GM21529 (cell line): ENCODE measurements at regions not wholly inside any gene's neighbourhood (a gene's known extent, or its start where the extent isn't known, plus 50 kb on each side); places are given as distances from the start of the nearest gene placed in this dataset.
A peak's percentile ranks its signal among the peaks of the same experiment; 100 is the strongest.

ENCODE experiments used
- ATAC-seq: cut with Tn5 transposase; IDR thresholded peaks from one replicate; pipeline ENCODE4 v1.9.1; 2021; ENCODE audit not compliant: unreplicated experiment

DNA sequence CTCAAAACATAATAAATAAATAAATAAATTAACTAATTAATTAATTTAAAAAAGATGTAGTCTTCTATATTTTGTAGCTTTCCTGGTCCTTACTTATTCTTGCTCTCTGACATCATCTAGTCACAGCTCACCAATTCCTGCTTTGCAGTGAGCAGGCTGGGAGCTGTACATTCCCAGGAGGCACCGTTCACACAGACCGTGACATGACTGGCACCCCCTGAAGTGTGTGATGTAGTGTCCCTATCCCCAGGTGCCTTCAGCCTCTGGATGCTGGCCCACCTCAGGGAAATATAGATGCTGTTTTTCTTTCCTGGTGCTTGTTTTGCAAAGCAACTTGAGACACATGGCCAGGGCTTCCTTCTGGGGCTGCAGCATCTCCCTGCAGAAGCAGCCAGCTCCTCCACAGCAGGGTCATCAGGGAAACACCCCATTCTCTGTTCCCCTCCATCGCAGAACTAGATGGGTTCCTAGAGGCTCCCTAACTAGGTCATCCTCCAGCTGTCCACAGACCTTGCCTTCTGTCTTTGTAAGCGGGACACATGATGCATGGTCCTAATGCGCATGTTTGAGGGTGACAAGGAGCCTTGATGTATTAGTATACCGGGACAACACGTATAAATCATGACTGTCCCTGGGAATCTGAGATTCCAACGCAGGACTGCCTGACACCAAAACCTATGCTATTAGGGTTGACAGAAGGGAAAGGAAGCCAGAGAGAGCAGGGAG is 76.4 kb downstream of the RHOB start:
- ATAC-seq = no peak

DNA sequence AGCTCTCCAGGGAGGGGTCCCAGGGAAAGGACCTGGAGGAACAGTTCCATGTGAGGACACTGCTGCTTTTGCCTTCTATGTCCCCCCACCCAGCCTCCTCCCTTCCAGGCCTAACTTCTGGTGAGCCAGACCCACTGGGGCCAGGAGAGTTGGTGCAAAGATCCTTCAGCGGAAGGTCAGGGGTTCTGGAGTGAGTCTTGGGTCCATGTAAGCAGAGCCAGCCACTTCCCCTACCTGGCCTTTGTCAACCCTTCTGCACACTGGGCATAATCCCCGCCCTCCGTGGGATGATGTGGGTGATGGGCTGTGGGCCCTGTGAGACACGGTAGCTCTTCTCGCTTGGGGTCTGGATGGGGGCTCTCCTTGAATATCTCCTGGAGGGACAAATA is 76.9 kb downstream of the RHOB start:
- ATAC-seq = no peak

DNA sequence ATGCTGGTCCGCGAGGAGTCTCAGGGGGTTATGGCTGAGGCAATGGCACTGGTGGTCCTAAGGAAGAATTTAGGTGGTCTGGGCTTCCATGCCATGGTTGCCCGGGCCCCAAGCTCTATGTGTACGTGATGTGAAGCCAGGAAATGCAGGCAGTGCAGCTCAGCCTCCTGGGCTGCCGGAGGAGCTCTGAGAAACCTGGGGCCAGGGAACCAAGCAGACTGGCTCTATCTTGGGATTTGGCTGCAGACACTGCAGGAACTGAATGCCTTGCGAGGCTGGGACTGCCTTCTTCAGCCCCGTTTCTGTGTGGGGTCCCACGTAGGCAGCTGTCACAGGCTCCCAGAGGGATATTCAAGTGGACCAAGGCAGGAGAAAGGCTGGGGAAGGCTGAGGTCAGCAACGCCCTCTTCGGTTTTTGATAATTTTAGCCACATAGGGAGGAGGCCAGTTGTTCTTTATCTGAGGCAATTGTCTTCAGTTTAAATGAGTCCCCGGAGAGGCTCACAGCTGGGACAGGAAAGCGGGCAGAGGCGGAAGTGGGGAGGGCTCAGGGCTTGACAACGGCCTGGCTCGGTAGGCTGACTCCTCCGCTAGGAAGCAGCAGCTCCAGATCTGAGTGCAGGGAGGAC is 77.7 kb downstream of the RHOB start:
- peak; percentile 74 for ATAC-seq

DNA sequence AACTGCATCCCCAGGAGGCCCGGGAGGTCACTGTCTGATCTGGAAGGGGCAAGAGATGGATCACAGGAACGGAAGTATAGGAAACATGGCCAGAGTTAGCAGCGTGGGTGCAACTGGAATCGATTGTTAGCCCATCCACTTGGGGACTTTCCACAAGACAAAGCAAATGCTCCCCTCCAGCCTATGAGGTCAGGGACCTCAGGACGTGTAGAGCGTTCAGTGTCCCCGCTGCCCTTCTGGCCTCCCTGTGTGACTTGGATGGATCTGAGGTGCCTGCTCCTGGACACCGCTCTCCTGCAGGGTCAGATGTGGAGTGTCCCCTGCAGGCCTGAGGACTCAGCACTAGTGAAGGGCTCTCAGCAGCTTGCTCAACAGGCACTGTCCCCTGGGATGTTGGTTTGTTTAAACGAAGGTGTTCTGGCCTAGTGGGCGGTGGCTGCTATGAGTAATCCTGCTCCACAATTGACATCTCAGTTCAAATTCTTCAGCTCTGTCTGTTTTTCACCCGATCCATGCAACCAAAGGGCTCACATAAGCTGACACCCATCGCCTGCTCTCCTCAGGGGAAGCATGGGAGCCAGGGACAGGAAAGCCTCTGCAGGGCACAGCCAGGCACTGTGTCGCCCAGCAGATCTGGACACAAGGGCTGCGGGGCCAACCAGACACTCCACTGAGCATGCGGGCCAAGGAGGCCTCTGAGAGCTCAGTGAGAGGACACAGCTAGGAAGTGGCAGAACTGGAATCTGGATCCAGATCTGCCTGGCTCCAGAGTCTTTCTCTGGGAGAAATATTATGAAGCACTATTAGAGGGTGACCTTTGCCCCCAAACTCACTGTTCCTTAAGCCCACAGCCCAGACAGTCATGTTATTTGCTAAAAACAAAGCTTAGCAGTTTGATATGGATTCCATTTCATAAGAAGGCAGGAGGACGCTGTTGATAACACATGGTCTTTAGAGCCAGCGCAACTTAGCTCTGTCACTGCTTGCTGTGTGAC is 78.5 kb downstream of the RHOB start:
- ATAC-seq = peak; percentile 91

DNA sequence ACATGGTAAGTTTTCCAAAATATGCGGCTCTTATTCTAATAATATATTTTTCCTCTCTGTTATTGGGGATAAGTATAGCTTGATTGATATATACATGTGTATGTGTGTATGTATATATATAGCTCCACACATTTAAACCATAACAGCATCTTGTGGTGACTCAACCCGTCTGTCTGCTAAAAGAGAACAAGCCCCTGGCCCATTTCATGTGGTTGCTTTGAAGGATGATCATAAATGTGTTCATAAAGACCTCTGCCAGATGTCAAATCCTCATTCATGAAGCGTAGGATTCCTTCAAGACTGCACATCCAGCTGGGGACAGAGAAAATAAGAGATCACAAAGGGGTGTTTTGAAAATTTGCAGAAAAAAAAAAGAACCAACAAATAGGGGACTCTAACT is 79.3 kb downstream of the RHOB start:
- no peak for ATAC-seq

DNA sequence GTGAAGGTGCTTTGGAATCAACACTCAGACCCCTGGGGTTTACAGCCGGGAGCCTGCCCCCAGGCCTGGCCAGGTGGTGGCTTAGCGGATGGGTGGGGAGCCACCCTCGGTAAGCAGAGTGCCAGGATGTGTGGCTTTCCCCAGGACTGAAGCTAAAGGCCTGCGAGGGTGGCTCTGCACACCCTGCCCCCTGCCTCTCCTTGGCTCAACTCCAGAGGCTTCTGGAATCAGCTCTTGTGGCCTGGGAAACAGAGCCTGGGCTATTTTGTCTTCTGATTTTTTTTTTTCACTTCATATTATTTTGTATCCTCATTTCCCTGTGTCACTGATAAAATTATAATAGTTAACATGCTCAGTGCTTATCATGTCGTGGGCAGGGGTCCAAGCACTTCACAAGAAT is 79.8 kb downstream of the RHOB start:
- no peak for ATAC-seq

DNA sequence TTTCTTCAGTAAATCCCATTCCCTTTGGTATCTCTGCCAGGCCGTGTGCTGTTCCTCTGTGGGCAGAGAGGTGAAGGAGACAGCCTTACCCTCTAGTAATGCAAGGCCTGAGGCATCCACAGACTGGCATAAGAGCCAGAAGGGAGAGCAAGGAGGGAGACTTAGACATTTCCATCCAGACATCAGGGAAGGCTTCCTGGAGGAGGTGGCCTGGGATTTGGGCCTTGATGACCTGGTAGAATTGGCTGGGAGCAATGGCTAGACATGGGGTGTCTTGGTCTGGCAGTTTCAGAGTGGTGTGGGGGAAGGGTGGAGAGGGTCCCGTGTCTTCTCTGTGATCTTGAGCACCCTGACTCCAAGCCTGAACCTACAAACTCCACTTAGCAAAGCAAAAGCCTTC is 81.8 kb downstream of the RHOB start:
- no peak for ATAC-seq

DNA sequence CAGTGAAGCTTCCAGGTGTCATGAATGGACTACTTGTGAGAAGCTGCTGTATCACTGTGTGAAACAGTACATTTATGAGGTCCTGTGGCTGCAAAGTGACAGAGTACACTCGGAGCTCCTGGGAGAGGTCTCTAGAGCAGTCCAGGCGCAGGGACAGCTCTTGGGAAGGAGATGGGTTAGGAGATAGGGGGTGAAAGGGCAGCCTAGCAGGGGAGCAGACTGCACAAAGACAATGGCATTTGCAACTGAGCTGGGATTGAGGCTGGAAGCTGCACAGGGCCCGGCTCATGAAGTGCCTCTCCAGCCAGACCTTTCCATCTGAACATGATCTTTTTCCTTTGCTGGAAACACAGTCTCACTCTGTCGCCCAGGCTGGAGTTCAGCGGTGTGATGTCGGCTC is 83.6 kb downstream of the RHOB start:
- no peak for ATAC-seq

DNA sequence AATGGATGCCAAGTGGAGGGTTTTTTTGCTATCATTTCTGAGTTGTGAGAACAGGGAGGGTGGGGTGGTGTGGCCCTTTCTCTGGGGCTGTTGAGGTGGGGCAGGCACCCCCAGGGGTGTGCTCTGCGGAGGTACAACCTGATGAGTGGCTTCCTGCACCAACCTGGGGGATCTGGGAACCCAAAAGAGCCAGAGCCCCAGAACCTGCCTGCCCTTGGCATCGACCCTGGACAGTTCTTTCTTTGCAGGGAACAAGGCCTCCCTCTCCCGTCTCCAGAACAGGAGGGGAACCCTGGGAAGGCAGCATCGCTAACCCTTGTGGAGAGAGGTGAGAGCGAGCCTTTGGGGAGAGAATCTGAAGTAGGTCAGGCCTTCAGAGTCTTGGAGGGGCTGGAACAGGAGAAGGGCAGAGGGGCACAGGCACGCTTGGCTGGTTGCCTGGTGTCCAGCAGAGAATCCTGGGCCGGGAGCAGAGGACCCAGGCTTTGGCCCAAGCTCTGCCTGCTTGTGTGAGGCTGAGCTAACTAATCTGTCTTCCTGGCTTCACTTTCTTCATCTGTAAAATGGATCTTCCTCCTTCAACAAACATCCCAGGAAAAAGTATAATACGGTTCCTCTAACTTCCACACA is 84.9 kb downstream of the RHOB start:
- ATAC-seq = no peak

DNA sequence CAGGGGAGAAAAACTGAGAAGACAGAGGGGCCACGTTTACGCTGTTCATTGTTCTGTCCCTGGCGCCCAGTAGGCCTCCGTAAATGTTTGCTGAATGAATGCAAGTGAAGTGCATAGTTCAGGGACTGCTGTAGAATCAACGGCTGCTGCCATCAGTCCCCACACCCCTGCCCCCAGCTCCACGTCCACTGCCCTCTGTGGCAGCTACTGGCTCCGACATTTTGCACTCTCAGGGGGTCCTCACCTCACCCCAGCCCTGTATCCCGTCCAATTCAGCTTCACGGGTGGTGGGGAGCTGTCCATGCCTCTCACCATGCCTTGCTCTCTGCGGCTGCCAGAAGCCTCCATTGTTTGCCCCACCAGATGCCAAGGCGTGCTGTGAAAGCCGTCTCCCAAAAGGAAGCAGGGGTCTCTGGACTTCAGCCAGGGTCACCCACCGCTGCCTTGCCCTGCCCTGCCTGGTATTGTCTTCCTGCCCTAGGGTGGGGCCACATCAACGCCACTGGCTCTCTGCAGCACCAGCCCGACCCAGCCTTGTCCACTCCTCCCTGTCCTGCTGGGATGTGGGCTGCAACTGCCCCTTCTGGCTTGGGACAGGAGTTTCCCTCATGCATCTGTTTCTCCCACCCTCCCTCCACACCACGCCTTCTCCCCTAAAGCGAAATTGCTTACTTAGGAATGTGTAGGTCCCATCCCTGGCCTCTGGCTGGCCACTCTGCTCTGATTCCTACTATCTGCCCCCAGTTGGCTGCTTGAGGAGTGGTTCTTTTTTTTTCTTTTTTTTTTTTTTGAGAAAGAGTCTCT is 86.0 kb downstream of the RHOB start:
- no peak for ATAC-seq

DNA sequence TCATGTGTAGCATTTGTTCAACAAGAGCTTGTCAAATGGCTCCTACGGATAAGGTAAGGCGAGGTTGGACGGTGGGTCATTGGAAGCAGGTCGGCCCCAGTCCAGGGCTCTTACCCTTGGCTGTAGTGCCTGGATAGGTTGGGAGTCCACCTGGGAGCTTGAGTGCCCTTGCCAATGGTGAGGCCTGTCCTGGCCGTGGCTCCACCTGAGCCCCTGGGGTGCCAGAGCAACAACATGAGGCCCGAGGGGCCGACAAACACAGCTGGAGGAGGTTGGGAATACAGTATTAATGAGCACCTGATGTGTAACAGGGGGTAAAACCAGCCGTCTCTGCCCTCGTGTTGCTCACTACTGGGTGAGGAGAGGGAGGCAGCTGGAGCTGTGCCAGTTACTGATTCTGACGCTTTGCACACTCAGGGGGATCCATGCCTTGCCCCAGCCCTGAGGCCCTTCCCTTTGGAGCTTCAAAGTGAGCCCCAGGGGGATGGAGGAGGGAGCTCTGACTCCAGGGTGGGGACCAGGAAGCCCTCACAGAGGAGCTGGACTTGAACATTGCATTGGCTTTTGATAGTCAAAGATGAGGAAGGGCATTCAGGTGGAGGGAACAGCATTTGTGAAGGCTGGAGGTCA is 87.2 kb downstream of the RHOB start:
- no peak for ATAC-seq

DNA sequence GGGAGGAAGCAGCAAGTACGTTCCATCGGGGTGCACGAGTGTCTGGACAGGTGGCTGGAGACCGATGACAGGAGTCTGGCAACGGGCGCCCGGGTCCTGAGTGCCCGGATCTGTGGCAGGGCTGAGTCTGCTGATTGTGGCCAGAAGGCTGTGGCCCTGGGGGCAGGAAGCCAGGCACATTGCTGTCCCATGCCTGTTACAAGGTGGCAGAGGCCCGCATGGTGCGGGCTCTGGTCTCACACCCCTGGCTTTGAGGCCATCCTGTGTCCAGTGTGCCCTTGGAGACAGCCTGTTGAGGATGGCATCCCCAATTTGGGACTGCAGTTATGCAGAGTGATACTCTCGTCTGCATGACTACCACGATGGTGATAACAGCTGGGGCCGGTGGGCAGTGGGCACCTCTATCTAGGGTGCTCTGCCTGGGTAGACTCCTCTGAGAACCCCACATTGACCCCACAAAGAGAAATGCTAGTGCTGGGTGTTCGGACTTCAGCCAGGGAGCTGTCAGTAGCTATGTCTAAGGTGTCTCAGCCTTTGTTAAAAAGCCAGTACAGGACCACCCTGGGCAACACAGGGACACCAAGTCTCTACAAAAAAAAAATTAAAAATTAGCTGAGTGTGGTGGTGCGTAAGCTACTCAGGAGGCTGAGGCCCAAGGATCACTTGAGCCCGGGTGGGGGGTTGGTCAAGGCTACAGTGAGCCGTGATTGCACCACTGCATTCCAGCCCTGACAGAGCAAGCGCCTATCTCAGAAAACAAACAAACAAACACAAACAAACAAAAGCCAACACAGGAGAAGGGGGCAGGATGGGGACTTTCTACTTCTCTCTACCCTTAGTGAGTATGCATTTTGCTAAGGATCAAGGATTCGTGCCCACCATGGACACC is 88.3 kb downstream of the RHOB start:
- ATAC-seq = no peak

DNA sequence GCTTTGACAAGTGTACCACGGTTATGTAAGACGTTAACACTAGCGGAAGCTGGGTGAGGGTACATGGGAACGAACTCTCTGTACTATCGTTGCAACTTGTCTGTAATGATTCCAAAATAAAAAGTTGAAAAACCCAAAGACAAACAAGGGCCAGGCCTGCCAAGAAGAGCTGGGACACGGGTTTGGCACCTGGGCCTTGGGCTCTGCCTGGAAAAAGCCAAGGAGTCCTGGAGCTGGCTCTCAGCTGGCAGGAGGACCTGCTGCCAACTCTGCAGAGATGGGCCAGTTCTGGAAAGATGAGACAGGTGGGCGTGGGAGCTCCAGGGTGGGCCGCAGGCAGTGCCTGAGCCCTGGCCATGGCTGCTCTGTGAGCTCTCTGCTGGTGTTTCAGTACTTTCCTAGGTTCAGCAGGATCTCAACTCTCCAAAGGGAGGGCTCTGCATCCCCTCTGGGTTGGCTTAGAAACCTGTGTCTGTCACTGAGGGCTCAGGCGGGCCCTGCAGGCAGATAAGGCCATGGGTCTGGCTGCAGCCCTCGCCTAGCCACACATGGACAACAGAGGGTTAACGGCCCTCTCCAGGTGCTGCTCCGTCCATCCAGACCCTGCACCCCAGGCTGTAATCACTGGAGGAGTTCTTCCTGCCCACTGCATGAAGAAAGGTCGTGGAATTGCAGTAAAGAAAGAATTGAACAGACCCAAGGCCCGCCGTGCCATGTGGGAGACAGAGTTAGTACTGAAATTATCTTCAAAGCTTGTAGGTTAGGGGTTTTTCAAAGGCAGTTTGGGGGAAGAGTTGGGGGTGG is 89.9 kb downstream of the RHOB start:
- no peak for ATAC-seq

DNA sequence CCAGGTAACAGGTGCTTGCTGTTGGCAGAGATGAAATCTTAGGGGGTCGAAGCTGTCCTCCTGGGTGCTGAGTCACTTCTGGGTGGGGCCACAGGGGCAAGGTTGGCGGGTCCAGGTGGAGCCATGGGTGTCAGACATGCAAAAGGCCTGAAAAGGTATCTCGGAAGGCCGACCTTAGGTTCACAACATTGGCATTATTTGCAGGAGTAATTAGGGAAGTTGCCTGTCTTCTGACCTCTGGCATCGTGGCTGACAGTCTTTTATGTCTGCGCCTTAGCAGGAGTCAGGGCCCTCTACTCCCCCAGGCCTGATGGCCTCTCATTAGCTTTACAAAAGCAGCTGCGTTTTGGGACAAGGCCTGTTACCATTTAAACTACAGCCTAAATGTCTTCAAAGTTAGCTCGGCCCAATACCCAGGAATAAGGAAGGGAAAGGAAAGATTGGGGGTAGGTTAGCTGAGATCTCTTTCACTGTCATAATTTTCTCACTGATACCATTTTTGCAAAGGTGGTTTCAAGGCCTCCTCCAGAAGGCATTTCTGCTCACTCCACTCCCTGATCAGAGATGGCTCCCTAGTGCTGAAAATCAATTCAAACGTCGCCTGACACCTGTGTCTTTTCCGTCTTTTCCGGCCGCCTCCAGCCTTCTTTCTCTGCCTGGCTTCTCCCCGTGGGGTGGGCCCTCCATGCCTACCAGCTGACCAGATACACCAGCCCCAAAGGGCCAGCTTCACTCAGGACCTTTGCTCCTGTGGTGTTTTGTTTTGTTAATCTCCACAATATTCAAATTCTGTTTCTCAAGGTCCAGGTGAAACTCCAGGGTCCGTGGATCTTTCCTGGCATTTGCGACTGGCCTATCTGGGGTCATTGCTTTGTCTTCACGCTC is 90.8 kb downstream of the RHOB start:
- ATAC-seq = no peak

DNA sequence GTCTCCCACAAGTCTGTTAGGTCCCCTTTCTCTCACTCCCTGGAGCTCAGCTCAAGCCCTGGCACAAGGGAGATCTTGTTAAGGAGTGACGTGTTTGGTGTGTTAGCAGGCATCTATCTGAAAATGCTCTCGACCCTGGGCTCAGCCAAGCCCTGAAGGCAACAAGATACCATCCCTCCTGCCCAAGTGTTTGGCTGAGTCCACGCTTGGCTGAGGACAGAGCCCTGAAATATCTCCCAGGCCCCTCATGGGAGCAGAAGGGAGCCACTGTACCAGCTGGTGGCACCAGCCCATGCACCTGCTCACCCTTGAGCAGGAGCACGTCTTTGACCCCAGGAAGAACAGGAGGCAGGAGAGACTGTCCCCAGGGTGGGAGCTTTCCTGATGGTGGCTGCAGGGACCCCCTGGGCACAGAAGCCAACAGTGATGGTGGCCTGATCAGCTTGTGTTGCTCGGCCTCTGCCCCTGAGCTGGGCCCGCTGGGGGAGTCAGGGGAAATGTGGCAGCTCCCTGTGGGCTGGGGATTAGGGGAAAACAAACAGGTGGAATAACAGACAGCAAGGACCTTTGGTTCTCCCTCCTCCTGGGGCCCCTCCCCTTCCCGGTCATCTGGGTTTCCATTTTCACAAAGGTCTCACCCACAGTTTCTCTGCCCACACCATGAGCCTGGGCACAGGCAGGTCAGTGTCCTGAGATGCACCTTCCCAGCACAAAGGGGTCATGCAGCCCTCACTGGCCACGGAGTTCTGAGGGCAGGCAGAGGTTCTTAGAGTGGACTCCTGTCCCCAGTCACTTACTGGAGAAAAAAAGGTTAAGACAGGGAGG is 91.6 kb downstream of the RHOB start:
- no peak for ATAC-seq

DNA sequence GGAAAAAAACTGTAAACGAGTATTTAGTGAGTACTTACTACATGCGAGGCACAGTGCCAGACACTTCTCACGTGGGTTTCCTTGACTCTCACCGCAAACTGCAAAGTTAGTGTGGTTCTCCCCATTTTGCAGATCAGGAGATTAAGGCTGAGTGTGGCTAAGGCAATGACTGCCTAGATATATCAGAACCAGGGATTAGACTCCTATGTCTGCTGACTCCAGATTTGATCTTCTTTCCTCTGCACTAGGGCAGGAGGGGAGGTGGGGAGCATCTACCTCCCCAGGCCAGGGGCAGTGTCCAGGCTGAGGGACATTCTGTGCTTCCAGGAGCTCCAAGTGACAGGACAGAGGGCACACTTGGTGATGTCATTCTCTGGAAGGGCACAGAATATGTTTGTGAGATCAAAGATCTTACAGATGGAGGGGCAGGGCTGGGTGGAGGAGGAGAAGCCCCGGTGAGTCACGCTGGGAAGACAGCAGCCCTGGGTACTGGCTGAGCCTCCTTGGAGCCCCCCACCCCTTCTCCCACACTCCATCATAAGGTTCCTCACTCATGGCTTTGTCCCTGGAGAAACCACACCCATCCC is 92.4 kb downstream of the RHOB start:
- no peak for ATAC-seq
